T-helper 17 cell (primary cell): ENCODE measurements at regions not wholly inside any gene's neighbourhood (a gene's known extent, or its start where the extent isn't known, plus 50 kb on each side); places are given as distances from the start of the nearest gene placed in this dataset.
"Not testable (repeated sequence)": the region's sequence is repeated elsewhere in the genome, so short reads cannot be mapped to it uniquely, and the experiment has no call there.

ENCODE experiments used
- ATAC-seq: fragments of 150-1000 bp; cut with Tn5 transposase; 2 replicates; pipeline ENCODE4 v1.10.0; 2021; ENCODE audit warnings: mild to moderate bottlenecking, moderate library complexity
- DNase-seq, 3 donors: peaks; one replicate each; pipeline versions ENCODE4 v3.0.0 to v3.0.0-alpha.2; 2020 to 2021
- H3K9me3 ChIP-seq: one replicate; pipeline ENCODE4 v1.7.0; 2013; ENCODE audit warnings: low read length, mild to moderate bottlenecking; ENCODE audit not compliant: control insufficient read depth, poor library complexity, severe bottlenecking
- H3K27ac Mint-ChIP-seq: one replicate; pipeline ENCODE4 v1.8.0; 2022; ENCODE audit warnings: mild to moderate bottlenecking, moderate library complexity, mixed read lengths
- H3K27me3 Mint-ChIP-seq: one replicate; pipeline ENCODE4 v1.8.0; 2022; ENCODE audit warnings: mixed read lengths
- H3K36me3 Mint-ChIP-seq: one replicate; pipeline ENCODE4 v1.8.0; 2022; ENCODE audit warnings: low read depth, mixed read lengths
- H3K4me1 Mint-ChIP-seq: one replicate; pipeline ENCODE4 v1.8.0; 2022; ENCODE audit warnings: mild to moderate bottlenecking, mixed read lengths
- H3K4me3 Mint-ChIP-seq: one replicate; pipeline ENCODE4 v1.8.0; 2022; ENCODE audit warnings: mild to moderate bottlenecking, moderate library complexity, mixed read lengths

DNA sequence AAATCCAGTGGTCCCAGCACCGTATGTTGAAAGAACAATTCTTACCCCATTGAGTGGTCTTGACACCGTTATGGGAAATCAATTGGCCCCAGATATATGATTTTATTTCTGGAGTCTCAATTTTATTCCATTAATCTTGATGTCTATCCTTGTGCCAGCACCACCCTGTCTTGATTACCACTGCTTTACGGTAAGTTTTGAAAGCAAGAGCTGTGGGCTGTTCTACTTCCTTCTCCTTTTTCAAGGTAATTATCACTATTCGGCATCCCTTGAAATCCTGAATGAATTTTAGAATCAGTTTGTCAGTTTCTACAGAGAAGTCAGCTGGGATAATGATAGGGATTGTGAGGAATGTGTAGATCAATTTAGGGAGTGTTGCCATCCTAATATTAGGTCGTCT, 160.8 kb upstream of the SFSWAP start:
- no peak for DNase-seq
- H3K9me3 ChIP-seq = no peaks in the 10 kb centered on the region
- peaks cover 6% of the 10 kb centered on the region for H3K27me3 Mint-ChIP-seq
- H3K4me1 Mint-ChIP-seq = no peaks in the 10 kb centered on the region
- H3K27ac Mint-ChIP-seq = no peak overlapping the region
- no peaks in the 10 kb centered on the region for H3K36me3 Mint-ChIP-seq
- no peak for ATAC-seq
- no peak overlapping the region for H3K4me3 Mint-ChIP-seq

DNA sequence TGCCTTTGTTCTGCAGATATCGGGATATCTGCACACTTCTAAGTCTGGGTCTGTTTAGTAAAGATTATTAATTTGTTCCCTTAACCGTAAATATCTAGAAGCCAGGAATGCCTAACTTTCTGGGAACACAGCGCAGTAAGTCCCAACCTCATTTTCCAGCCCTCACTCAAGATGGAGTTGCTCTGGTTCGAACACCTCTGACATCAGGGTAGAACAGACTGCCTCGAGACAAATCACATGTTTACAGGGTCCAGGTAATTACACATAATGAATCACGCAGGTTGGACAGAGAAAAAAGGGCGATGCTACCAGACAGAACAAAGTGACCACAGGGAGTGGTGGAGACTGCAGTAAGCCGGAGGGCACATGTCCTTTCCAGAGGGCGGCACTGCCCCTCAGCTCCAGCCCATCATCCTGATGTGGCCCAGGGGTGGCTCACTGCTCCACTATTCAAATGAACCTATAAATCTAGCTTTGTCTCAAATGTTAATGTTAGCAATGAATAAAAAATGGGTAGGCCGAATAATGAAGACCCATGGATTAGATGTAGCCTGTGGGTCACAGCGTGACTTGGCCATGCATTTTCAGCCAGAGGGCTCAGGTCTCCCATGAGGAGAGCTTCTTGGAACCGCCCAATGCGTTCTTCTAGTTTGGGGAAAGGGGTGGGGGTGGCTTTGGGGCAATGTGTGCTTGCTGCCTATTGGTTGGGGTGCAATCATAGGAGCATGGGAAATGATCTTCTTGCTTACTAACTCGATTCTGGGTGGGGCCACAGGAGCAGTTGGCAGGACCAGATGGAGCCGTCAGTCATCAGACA, 159.0 kb upstream of the SFSWAP start:
- H3K4me3 Mint-ChIP-seq = no peak overlapping the region
- no peaks in the 10 kb centered on the region for H3K4me1 Mint-ChIP-seq
- H3K27me3 Mint-ChIP-seq = peaks cover 10% of the 10 kb centered on the region
- H3K27ac Mint-ChIP-seq = no peak overlapping the region
- no peak for ATAC-seq
- DNase-seq = no peak
- H3K36me3 Mint-ChIP-seq = no peaks in the 10 kb centered on the region
- H3K9me3 ChIP-seq = no peaks in the 10 kb centered on the region

DNA sequence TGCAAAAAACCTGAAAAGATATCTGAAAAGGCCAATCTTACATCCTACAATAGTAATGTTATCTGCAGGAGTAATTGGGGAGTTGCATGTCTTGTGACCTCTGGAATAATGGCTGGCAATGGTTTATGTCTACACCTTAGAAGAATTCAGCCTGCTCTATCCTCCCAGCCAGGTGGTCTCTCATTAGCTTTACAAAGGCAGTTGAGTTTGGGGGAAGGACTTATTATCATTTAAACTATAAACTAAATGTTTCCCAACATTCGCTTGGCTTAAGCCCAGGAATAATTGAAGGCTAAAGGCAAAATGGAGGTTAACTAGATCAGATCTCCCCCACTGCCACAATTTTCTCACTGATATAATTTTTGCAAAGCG, 158.4 kb upstream of the SFSWAP start:
- H3K27ac Mint-ChIP-seq = no peak overlapping the region
- no peaks in the 10 kb centered on the region for H3K36me3 Mint-ChIP-seq
- peaks cover 10% of the 10 kb centered on the region for H3K27me3 Mint-ChIP-seq
- H3K4me1 Mint-ChIP-seq = no peaks in the 10 kb centered on the region
- no peak overlapping the region for H3K4me3 Mint-ChIP-seq
- ATAC-seq (no peak), DNase-seq (no peak)
- H3K9me3 ChIP-seq = no peaks in the 10 kb centered on the region

- H3K27ac Mint-ChIP-seq = no peak overlapping the region
- DNase-seq (no peak), ATAC-seq (no peak)
- no peaks in the 10 kb centered on the region for H3K36me3 Mint-ChIP-seq
- H3K4me3 Mint-ChIP-seq = no peak overlapping the region
- H3K4me1 Mint-ChIP-seq = no peaks in the 10 kb centered on the region
- H3K27me3 Mint-ChIP-seq = peaks cover 10% of the 10 kb centered on the region
- no peaks in the 10 kb centered on the region for H3K9me3 ChIP-seq
These were observed 157.7 kb upstream of the SFSWAP start for GRCh38 chr12:131553096-131553777.

GRCh38 chr12:131555197-131555846, 155.6 kb upstream of the SFSWAP start:
- no peaks in the 10 kb centered on the region for H3K36me3 Mint-ChIP-seq
- no peak overlapping the region for H3K4me3 Mint-ChIP-seq
- no peak overlapping the region for H3K27ac Mint-ChIP-seq
- ATAC-seq = no peak
- H3K27me3 Mint-ChIP-seq = peaks cover 10% of the 10 kb centered on the region
- DNase-seq = no peak
- H3K4me1 Mint-ChIP-seq = no peaks in the 10 kb centered on the region
- no peaks in the 10 kb centered on the region for H3K9me3 ChIP-seq

GRCh38 chr12:131555866-131556265, 155.0 kb upstream of the SFSWAP start:
- no peak overlapping the region for H3K4me3 Mint-ChIP-seq
- no peaks in the 10 kb centered on the region for H3K4me1 Mint-ChIP-seq
- ATAC-seq (no peak), DNase-seq (no peak)
- peaks cover 10% of the 10 kb centered on the region for H3K27me3 Mint-ChIP-seq
- no peaks in the 10 kb centered on the region for H3K36me3 Mint-ChIP-seq
- H3K27ac Mint-ChIP-seq = peak overlapping the region; percentile 43
- H3K9me3 ChIP-seq = no peaks in the 10 kb centered on the region

DNA sequence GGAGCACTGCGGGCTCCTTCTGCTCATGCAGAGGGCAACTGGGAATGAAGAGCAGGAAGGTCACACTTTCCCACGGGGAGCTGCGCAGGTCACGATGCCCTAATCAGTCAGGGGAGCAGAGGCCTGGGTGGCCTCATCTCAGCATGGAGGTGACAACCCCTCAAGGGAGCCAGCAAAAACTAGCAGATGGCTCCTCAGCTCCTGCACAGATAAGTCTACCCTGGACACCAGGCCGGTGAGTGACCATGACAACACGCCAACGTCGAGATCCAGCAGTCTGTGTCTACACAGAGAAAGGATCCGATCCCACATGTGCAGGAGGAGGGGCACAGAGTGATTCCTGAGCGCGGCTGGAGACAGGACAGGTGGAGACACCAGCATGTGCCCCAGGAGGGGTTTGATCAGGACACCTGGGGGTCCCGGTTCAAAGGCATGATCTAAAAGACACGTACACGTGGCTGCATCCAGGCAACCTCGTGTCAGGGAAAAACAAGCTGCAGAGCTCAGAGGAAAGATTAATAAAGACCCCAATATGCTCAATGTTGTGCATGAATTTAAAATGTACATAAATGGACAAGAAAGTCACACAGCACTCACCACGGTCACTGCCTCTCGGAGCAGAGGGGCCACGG, 153.7 kb upstream of the SFSWAP start:
- no peaks in the 10 kb centered on the region for H3K4me1 Mint-ChIP-seq
- H3K9me3 ChIP-seq = no peaks in the 10 kb centered on the region
- H3K27ac Mint-ChIP-seq = no peak overlapping the region
- DNase-seq = no peak
- no peak for ATAC-seq
- H3K27me3 Mint-ChIP-seq = peaks cover 4% of the 10 kb centered on the region
- no peaks in the 10 kb centered on the region for H3K36me3 Mint-ChIP-seq
- H3K4me3 Mint-ChIP-seq = no peak overlapping the region

GRCh38 chr12:131559517-131560516, 151.1 kb upstream of the SFSWAP start:
- Mint-ChIP-seq H3K27ac (no peak overlapping the region), H3K36me3 (no peaks in the 10 kb centered on the region), H3K27me3 (peaks cover 4% of the 10 kb centered on the region), H3K4me3 (no peak overlapping the region), H3K4me1 (peaks cover 6% of the 10 kb centered on the region)
- DNase-seq = no peak
- H3K9me3 ChIP-seq = no peaks in the 10 kb centered on the region
- peak; percentile 46 for ATAC-seq

DNA sequence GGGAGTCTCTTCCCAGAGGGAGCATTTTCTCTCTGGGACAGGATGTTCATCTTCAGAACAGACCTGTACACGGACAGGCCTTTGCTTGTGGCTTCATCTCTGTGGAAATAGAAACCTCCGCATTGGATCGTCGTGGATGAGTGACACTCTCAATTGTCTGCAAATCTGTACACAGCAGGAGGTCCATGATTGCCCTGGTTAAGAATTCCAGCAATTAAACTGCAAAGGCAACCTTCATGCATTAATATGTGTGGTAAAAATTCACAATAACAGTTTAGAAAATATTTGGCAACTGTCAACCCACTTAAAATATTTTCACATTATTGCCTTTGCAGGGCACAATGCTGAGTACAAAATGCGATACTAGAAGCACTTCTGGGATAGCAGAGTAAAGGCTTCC, 149.8 kb upstream of the SFSWAP start:
- H3K4me1 Mint-ChIP-seq = peaks cover 6% of the 10 kb centered on the region
- no peak for DNase-seq
- no peaks in the 10 kb centered on the region for H3K9me3 ChIP-seq
- no peak overlapping the region for H3K27ac Mint-ChIP-seq
- no peak overlapping the region for H3K4me3 Mint-ChIP-seq
- ATAC-seq = no peak
- H3K27me3 Mint-ChIP-seq = peaks cover 3% of the 10 kb centered on the region
- no peaks in the 10 kb centered on the region for H3K36me3 Mint-ChIP-seq

DNA sequence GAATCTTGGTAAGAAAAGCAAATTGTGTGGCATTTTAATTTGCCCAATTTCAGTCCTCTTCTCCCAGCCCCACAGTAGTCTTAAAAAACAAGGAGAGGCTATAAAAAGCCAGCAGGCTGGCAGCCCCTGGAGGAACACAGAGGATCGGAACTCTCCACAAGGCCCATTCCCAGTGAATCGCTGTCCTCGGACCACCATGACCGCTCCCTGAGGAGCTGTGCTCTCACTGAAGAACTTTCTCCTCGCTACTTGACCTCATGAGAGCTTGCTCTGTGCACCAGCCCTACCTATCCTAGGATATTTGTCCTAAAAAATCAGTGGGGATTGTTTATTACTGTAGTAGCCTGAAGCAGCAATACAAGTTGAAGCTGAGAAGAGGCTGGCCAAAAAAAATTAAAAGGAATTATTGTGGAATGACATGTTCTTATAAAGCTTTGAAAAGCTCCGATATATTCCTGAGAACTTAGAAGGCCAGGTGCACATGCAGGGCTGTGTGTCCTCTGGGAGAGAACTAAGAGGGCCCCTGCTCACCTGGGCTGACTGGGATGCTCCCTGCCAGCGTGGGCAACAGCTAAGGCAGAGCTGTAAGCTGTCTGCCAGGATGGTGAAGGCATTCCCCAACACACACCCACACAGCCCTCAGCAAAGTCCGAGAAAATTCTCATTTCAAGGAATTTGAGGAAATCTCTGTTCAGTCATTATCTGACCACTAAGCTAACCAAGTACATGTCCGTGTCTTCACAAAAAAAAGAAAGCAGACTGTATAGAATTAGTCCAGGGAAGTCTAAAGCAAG, 148.8 kb upstream of the SFSWAP start:
- no peaks in the 10 kb centered on the region for H3K9me3 ChIP-seq
- Mint-ChIP-seq H3K4me1 (peaks cover 6% of the 10 kb centered on the region), H3K4me3 (no peak overlapping the region), H3K27me3 (peaks cover 10% of the 10 kb centered on the region), H3K27ac (no peak overlapping the region), H3K36me3 (no peaks in the 10 kb centered on the region)
- ATAC-seq (no peak), DNase-seq (no peak)

- H3K36me3 Mint-ChIP-seq, DNase-seq, H3K27ac Mint-ChIP-seq, H3K9me3 ChIP-seq, ATAC-seq, H3K4me1 Mint-ChIP-seq, H3K4me3 Mint-ChIP-seq: not testable (repeated sequence)
- peaks cover 16% of the 10 kb centered on the region for H3K27me3 Mint-ChIP-seq
These were observed 146.7 kb upstream of the SFSWAP start for GRCh38 chr12:131564138-131564727.
